Urinary bladder (tissue), 3 donors: ENCODE measurements at regions not wholly inside any gene's neighbourhood (a gene's known extent, or its start where the extent isn't known, plus 50 kb on each side); places are given as distances from the start of the nearest gene placed in this dataset.

Experiments used
- DNase-seq: peaks from one replicate; pipeline ENCODE4 v3.0.0-alpha.2; 2015; ENCODE audit errors: extremely low spot score
- H3K27ac ChIP-seq: one replicate; pipeline ENCODE4 v1.5.1; 2013; ENCODE audit warnings: low read depth, mild to moderate bottlenecking, moderate library complexity
- H3K36me3 ChIP-seq: one replicate; pipeline ENCODE4 v1.6.1; 2013; ENCODE audit warnings: mild to moderate bottlenecking, moderate library complexity; ENCODE audit not compliant: insufficient read depth
- H3K4me1 ChIP-seq: one replicate; pipeline ENCODE4 v1.6.1; 2013; ENCODE audit warnings: mild to moderate bottlenecking, moderate library complexity; ENCODE audit not compliant: insufficient read depth
- H3K4me3 ChIP-seq: one replicate; pipeline ENCODE4 v1.5.1; 2013; ENCODE audit warnings: low read depth, low read length
- WGBS: extraction: QIAGEN DNeasy Blood & Tissue Kit; methylation state at CpG from one replicate; pipeline ENCODE4 v1.1.7; 2013; 5-methylcytosine and 5-hydroxymethylcytosine counted together
- donor health status: healthy with polysubstance abuse.
- donor health status: healthy.

DNA sequence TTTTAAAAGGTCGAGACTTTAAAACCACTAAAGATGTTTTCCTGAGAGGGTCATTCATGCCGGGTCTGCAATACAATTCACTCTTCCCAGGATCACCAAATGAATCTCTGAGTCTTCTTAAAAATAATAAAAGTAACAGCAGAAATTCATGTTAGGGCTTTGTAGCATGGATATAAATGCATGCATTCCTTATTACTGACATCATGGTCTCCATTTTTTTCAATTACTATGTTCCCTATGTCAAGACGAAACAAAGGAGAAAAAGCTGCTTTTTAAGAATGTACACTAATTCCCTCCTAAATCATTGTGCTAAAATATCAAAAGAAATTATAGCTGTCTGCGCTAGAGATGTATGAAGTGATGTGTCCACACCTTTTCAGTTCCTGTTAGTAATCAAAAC is 789.9 kb upstream of the LRRC4C start:
- H3K4me3 ChIP-seq: no peak overlapping the region

DNA sequence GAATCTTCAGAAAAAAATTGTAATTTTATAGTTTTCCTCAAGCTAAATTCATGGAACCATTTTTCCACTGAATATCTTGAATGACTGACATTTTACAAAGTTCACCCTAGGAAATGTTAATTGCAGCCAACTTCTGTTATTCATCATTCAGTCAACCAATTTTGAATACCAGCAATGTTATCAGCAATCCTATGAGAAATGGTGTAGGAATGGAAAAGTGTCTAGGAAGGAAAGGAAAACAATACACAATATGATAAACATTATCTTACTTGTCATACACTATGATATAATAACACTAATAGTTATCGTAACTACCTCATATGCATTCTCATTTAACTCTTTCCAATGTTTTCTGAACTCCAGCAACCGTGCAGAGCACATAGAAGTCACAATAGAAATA is 790.5 kb upstream of the LRRC4C start:
- 61% methylated on average over 2 of the region's 2 CpGs for WGBS
- H3K4me3 ChIP-seq: no peak overlapping the region
- H3K36me3 ChIP-seq: no peaks in the 10 kb centered on the region
- no peaks in the 10 kb centered on the region for H3K4me1 ChIP-seq
- no peak overlapping the region for H3K27ac ChIP-seq
- no peak for DNase-seq

More for the DNA sequence above, 789.9 kb upstream of the LRRC4C start:
- WGBS: 74% methylated on average over 4 of the region's 4 CpGs
- no peaks in the 10 kb centered on the region for H3K4me1 ChIP-seq
- H3K36me3 ChIP-seq: no peaks in the 10 kb centered on the region
- DNase-seq: no peak
- no peak overlapping the region for H3K27ac ChIP-seq

DNA sequence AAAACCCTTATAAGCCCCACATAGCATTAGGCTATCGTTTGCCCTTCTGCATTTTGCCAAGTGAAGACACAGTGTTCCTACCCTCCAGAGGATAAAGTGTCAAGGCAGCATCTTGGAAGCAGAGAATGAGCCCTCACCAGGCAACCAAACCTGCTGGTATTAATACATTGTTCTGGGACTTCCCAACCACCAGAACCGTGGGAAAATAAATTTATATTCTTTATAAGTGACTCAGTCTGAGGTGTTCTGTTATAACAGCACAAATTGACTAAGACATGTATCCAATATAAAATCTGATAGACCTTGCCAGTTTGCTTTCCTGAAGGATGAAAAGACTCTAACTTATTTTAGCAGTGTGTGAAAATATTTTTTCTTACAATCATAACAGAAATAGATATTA is 792.5 kb upstream of the LRRC4C start:
- Histone ChIP-seq H3K36me3 (no peaks in the 10 kb centered on the region), H3K4me3 (no peak overlapping the region), H3K4me1 (no peaks in the 10 kb centered on the region), H3K27ac (no peak overlapping the region)
- no peak for DNase-seq
- 55% methylated on average over 2 of the region's 2 CpGs for WGBS

DNA sequence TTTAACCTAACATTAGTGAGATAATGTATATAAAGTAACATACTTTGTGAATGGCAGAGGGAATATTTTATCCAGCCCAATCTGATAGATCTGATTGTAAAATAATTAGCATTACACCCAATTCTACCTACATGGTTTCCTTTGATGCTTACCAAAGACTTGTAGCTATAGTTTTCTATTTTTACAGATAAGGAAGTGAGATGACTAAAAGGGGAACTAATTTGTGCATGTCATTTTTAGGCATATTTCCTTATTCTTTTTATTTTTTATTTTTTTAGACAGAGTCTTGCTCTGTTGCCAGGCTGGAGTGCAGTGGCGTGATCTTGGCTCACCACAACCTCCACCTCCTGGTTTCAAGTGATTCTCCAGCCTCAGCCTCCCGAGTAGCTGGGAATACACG is 793.7 kb upstream of the LRRC4C start:
- no peak for DNase-seq
- Histone ChIP-seq H3K36me3 (no peaks in the 10 kb centered on the region), H3K4me1 (no peaks in the 10 kb centered on the region), H3K4me3 (no peak overlapping the region), H3K27ac (no peak overlapping the region)
- WGBS: 72% methylated on average over 3 of the region's 3 CpGs

DNA sequence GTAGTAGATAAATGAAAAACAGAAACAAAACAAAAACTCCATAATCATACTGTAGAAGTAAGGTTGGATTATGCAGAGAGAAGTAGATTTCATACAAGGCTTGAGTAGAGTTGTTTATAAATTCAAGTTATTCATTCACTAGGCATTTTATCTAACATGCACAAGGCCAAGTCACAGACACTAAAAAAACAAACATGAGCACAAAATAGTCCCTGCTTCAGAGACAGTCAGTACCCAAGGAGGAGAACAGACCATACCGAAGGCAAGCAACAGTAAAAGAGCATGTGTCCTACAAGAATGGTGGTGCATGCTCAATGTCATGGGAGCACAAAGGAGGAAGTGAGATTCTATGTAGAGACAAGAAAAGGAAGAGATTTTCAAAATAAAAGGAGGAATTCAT is 796.5 kb upstream of the LRRC4C start:
- no peaks in the 10 kb centered on the region for H3K4me1 ChIP-seq
- H3K27ac ChIP-seq: no peak overlapping the region
- no peak overlapping the region for H3K4me3 ChIP-seq
- WGBS: 93% methylated on average over 1 of the region's 1 CpG
- DNase-seq: no peak
- no peaks in the 10 kb centered on the region for H3K36me3 ChIP-seq

DNA sequence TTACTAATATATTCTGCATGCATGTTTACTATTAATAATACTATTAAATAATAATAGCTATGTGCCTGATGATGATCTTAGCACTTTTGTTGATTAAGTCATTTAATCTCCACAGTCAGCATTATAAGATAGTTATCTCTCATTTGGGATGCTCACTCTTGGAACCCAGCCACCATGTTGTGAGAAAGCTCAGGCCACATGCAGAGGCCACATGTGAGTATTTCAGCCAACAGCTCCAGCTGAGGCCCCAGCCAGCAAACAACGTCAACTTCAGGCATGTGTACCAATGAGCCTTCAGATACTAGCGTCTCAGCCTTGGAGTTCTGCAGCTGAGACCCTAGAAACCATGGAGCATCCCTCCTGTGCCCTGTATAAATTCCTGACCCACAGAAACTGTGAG is 798.1 kb upstream of the LRRC4C start:
- Histone ChIP-seq H3K4me3 (no peak overlapping the region), H3K4me1 (no peaks in the 10 kb centered on the region), H3K27ac (no peak overlapping the region), H3K36me3 (no peaks in the 10 kb centered on the region)
- DNase-seq: no peak
- WGBS: 36% methylated on average over 2 of the region's 2 CpGs

DNA sequence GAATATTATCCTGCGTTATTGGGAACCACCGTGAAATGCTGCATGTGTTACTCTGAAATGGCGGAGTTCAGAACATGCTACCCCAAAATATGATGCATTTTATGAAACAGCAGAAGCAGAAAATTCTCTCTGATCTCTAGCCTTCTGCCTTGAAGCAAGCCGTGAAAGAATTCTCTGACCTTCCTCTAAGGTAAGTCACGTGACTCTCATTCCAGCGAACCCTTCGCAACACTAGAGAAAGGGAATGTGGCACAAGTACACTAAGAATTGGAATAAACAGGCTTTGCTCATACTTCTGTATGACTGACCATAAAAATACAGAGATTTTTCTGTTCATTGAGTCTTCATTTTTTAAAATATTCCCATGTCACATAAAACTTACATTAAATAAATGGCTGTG is 805.6 kb upstream of the LRRC4C start:
- Histone ChIP-seq H3K27ac (no peak overlapping the region), H3K4me3 (no peak overlapping the region), H3K36me3 (no peaks in the 10 kb centered on the region), H3K4me1 (no peaks in the 10 kb centered on the region)
- WGBS: 86% methylated on average over 7 of the region's 7 CpGs
- no peak for DNase-seq

DNA sequence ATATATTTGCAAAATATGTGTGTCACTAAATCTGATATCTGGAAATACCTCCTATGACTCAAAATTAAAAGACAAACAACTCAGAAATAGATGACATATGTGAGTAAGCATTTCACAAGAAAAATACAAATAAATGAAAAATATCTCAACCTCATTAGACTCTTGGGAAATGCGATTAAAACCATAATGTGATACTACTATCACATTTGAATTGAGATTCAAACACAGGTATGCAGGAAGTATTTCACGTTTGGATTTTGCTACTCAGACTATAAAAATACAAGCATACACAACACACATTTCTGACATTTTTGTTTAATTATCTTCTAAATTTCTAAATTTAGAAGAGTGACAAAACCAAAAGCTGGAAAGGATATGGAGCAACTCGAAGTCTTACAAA is 811.9 kb upstream of the LRRC4C start:
- H3K36me3 ChIP-seq: no peaks in the 10 kb centered on the region
- H3K4me3 ChIP-seq: no peak overlapping the region
- DNase-seq: no peak
- H3K27ac ChIP-seq: no peak overlapping the region
- no peaks in the 10 kb centered on the region for H3K4me1 ChIP-seq
- WGBS: 67% methylated on average over 3 of the region's 3 CpGs

DNA sequence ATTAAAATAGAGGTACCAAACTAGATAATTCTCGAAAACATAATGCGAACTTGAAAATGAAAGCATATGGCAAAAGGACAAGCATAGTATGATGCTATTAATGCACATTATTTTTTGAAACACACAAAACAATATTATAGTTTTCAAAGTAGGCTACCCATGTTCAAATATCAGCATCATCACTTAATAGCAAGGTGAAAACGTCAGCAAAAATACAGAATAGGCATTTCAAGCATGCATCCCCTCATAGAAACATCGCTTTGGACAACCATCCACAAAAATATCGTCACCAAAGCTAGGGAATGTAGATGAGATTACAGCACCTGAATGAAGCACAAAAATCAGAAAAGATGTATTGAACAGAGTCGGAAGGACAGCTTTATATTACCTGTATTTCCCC is 814.5 kb upstream of the LRRC4C start:
- H3K4me3 ChIP-seq: no peak overlapping the region
- no peak overlapping the region for H3K27ac ChIP-seq
- WGBS: 88% methylated on average over 6 of the region's 6 CpGs
- no peak for DNase-seq
- no peaks in the 10 kb centered on the region for H3K36me3 ChIP-seq
- no peaks in the 10 kb centered on the region for H3K4me1 ChIP-seq

DNA sequence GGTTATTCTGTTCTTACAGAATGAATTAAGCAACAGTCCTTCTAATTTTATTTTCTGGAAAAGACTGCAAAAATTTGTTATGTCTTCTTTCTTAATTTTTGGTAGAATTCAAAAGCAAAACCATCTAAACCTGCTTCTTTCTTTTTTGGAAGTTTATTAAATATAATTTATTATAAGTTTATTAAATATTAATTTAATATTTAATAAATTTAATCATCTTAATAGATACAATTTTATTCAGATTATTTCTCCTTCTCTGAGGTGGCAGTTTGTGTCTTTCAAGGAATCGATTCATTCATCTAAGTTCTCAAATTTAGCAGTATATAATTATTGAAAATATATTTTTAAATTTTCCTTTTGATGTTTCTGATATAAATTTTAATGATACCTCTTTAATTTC is 837.5 kb upstream of the LRRC4C start:
- H3K36me3 ChIP-seq: no peaks in the 10 kb centered on the region
- no peaks in the 10 kb centered on the region for H3K4me1 ChIP-seq
- DNase-seq: no peak
- 77% methylated on average over 1 of the region's 1 CpG for WGBS
- H3K27ac ChIP-seq: no peak overlapping the region
- no peak overlapping the region for H3K4me3 ChIP-seq

DNA sequence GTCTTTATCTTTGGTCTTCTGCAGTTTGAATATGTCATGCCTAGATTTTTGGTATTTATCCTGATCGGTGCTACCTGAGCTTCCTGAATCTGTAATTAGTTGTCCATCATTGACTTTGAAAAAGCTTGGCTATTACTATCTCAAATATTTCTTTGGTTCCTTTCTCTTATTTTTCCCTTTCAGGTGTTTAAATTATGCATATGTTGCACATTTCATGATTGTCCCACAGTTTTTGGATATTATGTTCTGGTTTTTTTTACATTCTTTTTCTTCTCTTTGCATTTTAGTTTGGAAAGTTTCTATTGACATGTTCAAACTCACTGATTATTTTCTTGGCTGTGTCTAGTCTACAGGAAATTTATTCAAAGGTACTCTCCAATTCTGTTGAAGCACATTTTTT is 840.3 kb upstream of the LRRC4C start:
- 99% methylated on average over 1 of the region's 1 CpG for WGBS
- Histone ChIP-seq H3K27ac (no peak overlapping the region), H3K4me1 (no peaks in the 10 kb centered on the region), H3K4me3 (no peak overlapping the region), H3K36me3 (no peaks in the 10 kb centered on the region)
- DNase-seq: no peak

DNA sequence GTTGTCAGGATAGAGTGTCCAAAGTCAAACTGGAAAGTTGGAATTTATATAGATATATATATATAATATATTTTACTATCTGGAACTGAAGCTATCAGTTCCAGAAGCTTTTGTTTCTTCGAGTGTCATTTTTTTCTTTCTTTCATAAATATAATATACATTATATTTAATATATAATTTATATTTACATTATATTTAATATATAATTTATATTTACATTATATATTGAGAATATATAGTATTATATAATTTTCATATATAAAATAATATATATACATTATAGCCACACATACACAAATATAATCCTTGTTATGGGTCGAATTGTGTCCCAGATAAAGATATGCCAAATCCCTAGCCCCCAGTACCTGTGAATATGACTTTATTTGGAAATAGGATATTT is 842.3 kb upstream of the LRRC4C start:
- no peak overlapping the region for H3K27ac ChIP-seq
- DNase-seq: no peak
- H3K4me1 ChIP-seq: no peaks in the 10 kb centered on the region
- 88% methylated on average over 2 of the region's 2 CpGs for WGBS
- no peaks in the 10 kb centered on the region for H3K36me3 ChIP-seq
- H3K4me3 ChIP-seq: no peak overlapping the region

DNA sequence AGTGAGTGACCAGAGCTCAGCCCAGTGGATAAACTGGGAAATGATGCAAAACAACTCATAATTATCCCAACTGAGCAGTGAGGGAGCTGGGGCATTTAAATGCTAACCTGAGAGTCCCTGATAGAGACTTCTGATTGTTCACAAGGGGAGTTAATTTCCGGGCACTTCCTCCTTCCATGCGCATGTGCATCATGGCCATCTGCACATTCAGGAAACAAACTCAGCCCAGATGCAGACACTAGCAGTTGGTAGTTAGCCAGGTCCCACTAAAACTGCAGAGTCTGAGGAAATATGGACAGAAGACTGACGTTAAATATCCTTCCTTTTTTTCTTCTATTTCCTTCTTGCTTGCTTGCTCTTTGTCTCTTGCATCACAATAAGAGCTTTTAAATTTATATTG is 852.1 kb upstream of the LRRC4C start:
- no peaks in the 10 kb centered on the region for H3K36me3 ChIP-seq
- no peak overlapping the region for H3K27ac ChIP-seq
- no peak for DNase-seq
- H3K4me1 ChIP-seq: no peaks in the 10 kb centered on the region
- no peak overlapping the region for H3K4me3 ChIP-seq
- WGBS: 66% methylated on average over 3 of the region's 3 CpGs

DNA sequence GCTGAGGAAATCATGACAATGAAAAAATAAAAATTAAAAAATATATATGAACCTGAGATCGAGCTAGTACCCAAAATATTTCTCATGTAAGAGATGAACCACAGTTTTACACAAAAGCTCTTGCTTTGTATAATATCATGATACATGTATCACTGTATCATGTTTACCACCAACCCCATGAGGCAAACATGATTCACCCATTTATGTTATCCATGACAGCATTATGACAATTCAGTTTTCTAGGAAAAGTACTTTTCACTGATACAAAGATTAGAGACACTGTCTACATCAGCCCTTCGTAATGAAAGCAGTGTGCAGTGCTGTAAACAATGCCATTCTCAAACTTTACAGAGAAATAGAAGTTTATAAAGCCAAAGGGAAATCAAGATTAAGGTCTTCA is 852.5 kb upstream of the LRRC4C start:
- H3K27ac ChIP-seq: no peak overlapping the region
- no peaks in the 10 kb centered on the region for H3K36me3 ChIP-seq
- no peaks in the 10 kb centered on the region for H3K4me1 ChIP-seq
- 52% methylated on average over 2 of the region's 2 CpGs for WGBS
- no peak overlapping the region for H3K4me3 ChIP-seq
- no peak for DNase-seq

DNA sequence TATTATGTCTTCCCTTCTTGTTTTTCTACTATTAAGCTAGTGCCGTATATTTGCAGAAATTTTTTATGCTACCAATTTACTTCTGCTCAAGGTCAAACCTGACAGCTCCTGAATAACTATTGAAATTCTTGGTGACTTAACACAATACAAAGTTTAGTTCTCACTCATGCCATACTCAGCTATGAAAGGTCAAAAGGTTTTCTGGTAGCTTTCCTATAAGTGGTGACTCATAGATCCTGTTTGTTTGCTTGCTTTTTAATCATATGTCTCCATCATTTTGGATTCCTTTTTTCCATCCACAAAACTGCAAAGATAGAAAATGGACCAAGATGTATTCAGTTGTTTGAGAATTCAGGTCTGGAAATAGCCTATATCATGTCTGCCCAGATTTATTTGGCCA is 855.8 kb upstream of the LRRC4C start:
- 74% methylated on average over 1 of the region's 1 CpG for WGBS
- Histone ChIP-seq H3K4me1 (no peaks in the 10 kb centered on the region), H3K36me3 (no peaks in the 10 kb centered on the region), H3K4me3 (no peak overlapping the region), H3K27ac (no peak overlapping the region)
- no peak for DNase-seq
